Gastroesophageal sphincter (tissue), 3 donors: ENCODE measurements at regions not wholly inside any gene's neighbourhood (a gene's known extent, or its start where the extent isn't known, plus 50 kb on each side); places are given as distances from the start of the nearest gene placed in this dataset.

Source experiments
- EP300 ChIP-seq: sonication (generic); formaldehyde crosslinking; IDR thresholded peaks from one replicate; pipeline ENCODE4 v1.6.1; 2017; ENCODE audit warnings: antibody characterized with exemption, mild to moderate bottlenecking
- POLR2A ChIP-seq, 2 donors: fragments of 450-650 bp; IDR thresholded peaks; one replicate each; pipeline ENCODE4 v1.6.1; 2017; ENCODE audit warnings: antibody characterized with exemption in 2 of 2, mild to moderate bottlenecking in 2 of 2, moderate library complexity in 1 of 2
- POLR2AphosphoS5 ChIP-seq: sonication (generic); formaldehyde crosslinking; IDR thresholded peaks from one replicate; pipeline ENCODE4 v1.6.1; 2017; ENCODE audit warnings: antibody characterized with exemption
- TF ChIP-seq, protein P1 (sequence below), 4 experiments: fragments of 200-600 bp in 2 of 4; fragments of 450-650 bp in 2 of 4; sonication (generic) in 1 of 4; IDR thresholded peaks; one replicate each; pipeline ENCODE4 v1.5.1; 2017 to 2019; ENCODE audit warnings: antibody characterized with exemption in 4 of 4, mild to moderate bottlenecking in 2 of 4, moderate library complexity in 2 of 4

DNA sequence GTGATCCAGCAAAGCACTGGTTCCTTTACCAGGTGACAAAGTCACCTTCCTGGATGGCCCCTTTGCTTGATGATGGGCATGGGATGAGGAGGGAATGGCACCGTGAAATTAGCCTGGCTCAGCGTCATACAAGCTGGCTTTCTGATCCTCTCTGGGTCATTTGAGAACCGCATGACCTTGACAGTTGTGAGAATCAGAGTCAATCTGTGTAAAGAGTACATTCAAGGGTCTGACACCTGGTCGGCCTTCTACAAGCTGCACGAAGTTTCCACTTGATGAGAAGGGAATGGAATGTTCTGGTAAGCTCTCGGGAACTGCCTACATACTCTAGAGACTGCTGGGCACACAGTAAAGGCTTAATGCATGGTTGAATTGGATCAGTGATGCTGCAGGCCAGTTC lies 319.8 kb upstream of the TLE3 start:
- TF ChIP-seq POLR2A (IDR thresholded peaks at IDR 0.05) (no peak), EP300 (no peak), POLR2AphosphoS5 (no peak)
- TF ChIP-seq, protein P1, sequence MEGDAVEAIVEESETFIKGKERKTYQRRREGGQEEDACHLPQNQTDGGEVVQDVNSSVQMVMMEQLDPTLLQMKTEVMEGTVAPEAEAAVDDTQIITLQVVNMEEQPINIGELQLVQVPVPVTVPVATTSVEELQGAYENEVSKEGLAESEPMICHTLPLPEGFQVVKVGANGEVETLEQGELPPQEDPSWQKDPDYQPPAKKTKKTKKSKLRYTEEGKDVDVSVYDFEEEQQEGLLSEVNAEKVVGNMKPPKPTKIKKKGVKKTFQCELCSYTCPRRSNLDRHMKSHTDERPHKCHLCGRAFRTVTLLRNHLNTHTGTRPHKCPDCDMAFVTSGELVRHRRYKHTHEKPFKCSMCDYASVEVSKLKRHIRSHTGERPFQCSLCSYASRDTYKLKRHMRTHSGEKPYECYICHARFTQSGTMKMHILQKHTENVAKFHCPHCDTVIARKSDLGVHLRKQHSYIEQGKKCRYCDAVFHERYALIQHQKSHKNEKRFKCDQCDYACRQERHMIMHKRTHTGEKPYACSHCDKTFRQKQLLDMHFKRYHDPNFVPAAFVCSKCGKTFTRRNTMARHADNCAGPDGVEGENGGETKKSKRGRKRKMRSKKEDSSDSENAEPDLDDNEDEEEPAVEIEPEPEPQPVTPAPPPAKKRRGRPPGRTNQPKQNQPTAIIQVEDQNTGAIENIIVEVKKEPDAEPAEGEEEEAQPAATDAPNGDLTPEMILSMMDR (IDR thresholded peaks at IDR 0.05), result no peak
